ENCODE measurements at regions not wholly inside any gene's neighbourhood (a gene's known extent, or its start where the extent isn't known, plus 50 kb on each side); places are given as distances from the start of the nearest gene placed in this dataset.

DNA sequence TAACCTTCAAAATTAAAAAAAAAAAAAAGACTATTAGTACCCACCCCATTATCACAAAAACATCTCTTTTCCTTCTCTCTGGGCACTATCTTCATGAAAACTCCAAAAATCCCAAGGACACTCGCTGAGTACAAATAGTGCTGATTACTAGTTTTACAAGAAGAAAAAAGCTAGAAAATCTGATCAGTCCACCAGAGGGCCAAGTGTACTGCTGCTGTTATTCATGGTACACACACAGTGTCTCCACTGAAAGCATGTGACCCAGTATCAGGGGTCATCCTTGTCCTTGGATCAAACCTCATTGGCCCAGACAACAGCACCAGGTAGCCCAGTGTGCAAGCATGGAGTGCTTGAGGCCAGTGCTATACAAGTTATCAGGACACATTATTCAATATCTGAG, 382.7 kb upstream of the KLHL29 start:
- no peak overlapping the region for H3K4me3 ChIP-seq (ENCODE audit: low read length)
- DNase-seq (ENCODE audit: low read depth) = no peak
- no peak for TF ChIP-seq CTCF (IDR thresholded peaks at IDR 0.05; ENCODE audit: insufficient read depth, low read depth, low read length, missing control alignments)

- DNase-seq (ENCODE audit: low read depth) = no peak
- TF ChIP-seq CTCF (IDR thresholded peaks at IDR 0.05; ENCODE audit: insufficient read depth, low read depth, low read length, missing control alignments) = no peak
- no peak overlapping the region for H3K4me3 ChIP-seq (ENCODE audit: low read length)
These were observed 379.5 kb upstream of the KLHL29 start for GRCh38 chr2:23005469-23005868.

- H3K4me3 ChIP-seq (ENCODE audit: low read length) = no peak overlapping the region
- TF ChIP-seq CTCF (IDR thresholded peaks at IDR 0.05; ENCODE audit: insufficient read depth, low read depth, low read length, missing control alignments) = no peak
- DNase-seq (ENCODE audit: low read depth) = no peak
These were observed 377.2 kb upstream of the KLHL29 start for GRCh38 chr2:23007631-23008235.

- no peak for TF ChIP-seq CTCF (IDR thresholded peaks at IDR 0.05; ENCODE audit: insufficient read depth, low read depth, low read length, missing control alignments)
- DNase-seq (ENCODE audit: low read depth) = no peak
These were observed 376.5 kb upstream of the KLHL29 start for GRCh38 chr2:23008440-23008839.

GRCh38 chr2:23008951-23009350, 376.0 kb upstream of the KLHL29 start:
- no peak for TF ChIP-seq CTCF (IDR thresholded peaks at IDR 0.05; ENCODE audit: insufficient read depth, low read depth, low read length, missing control alignments)
- DNase-seq (ENCODE audit: low read depth) = no peak
- no peak overlapping the region for H3K4me3 ChIP-seq (ENCODE audit: low read length)

More at GRCh38 chr2:23008440-23008839, 376.5 kb upstream of the KLHL29 start:
- no peak overlapping the region for H3K4me3 ChIP-seq (ENCODE audit: low read length)

GRCh38 chr2:23009545-23010149, 375.3 kb upstream of the KLHL29 start:
- DNase-seq (ENCODE audit: low read depth) = no peak
- no peak overlapping the region for H3K4me3 ChIP-seq (ENCODE audit: low read length)
- TF ChIP-seq CTCF (IDR thresholded peaks at IDR 0.05; ENCODE audit: insufficient read depth, low read depth, low read length, missing control alignments) = no peak

DNA sequence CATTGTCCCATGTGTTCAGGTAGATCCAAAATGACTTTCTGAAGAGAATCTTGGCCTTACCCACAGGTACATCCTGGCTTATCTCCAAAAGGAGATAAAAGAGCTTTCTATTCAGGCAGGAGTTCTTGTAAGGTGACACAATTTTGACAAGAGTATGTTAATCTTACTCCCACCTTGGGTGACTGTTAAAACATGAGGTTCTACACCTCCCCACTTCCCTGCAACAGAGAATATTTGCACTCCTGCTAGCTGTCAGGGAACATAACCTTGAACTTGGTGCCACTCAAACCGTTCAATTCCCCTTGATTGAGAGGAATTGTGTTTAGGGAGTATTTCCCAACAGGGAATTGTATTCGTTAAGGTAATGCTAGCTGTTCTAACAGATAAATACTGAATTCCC, 372.5 kb upstream of the KLHL29 start:
- TF ChIP-seq CTCF (IDR thresholded peaks at IDR 0.05; ENCODE audit: insufficient read depth, low read depth, low read length, missing control alignments) = no peak
- DNase-seq (ENCODE audit: low read depth) = no peak
- no peak overlapping the region for H3K4me3 ChIP-seq (ENCODE audit: low read length)

All from epithelial cell of esophagus (primary cell).